Neural cell (in vitro differentiated cells): ENCODE measurements at regions not wholly inside any gene's neighbourhood (a gene's known extent, or its start where the extent isn't known, plus 50 kb on each side); places are given as distances from the start of the nearest gene placed in this dataset.

Source experiments
- EP300 ChIP-seq: fragments of 450-650 bp; conservative IDR thresholded peaks from 2 replicates; pipeline ENCODE4 v1.6.1; 2014; ENCODE audit warnings: antibody characterized with exemption, mild to moderate bottlenecking, moderate library complexity; ENCODE audit not compliant: poor library complexity, severe bottlenecking
- EZH2 ChIP-seq: fragments of 200-600, 300-800 bp; shearing (Covaris generic), sonication (generic); IDR thresholded peaks from 2 replicates; pipeline ENCODE4 v1.6.1; 2014; ENCODE audit warnings: antibody characterized with exemption, low read length, borderline replicate concordance, mild to moderate bottlenecking; ENCODE audit not compliant: insufficient read depth, poor library complexity, severe bottlenecking
- MXI1 ChIP-seq: fragments of 450-650 bp; conservative IDR thresholded peaks from 2 replicates; pipeline ENCODE4 v1.6.1; 2014; ENCODE audit warnings: antibody characterized with exemption, mild to moderate bottlenecking; ENCODE audit not compliant: poor library complexity, severe bottlenecking
- POLR2AphosphoS5 ChIP-seq: IDR thresholded peaks from 2 replicates; pipeline ENCODE4 v1.6.1; 2012
- RAD21 ChIP-seq: fragments of 450-650 bp; conservative IDR thresholded peaks from 2 replicates; pipeline ENCODE4 v1.6.1; 2014; ENCODE audit warnings: antibody characterized with exemption, mild to moderate bottlenecking, moderate library complexity
- SMC3 ChIP-seq: fragments of 450-650 bp; conservative IDR thresholded peaks from 2 replicates; pipeline ENCODE4 v1.6.1; 2014; ENCODE audit warnings: antibody characterized with exemption, mild to moderate bottlenecking, moderate library complexity; ENCODE audit not compliant: poor library complexity
- TAF1 ChIP-seq: IDR thresholded peaks from 2 replicates; pipeline ENCODE4 v1.6.1; 2012; ENCODE audit warnings: low read depth
- TF ChIP-seq, protein P1 (sequence below): fragments of 450-650 bp; IDR thresholded peaks from 2 replicates; pipeline ENCODE4 v1.5.1; 2014; ENCODE audit warnings: antibody characterized with exemption, mild to moderate bottlenecking, moderate library complexity; ENCODE audit not compliant: poor library complexity, severe bottlenecking
- TF ChIP-seq, protein P2 (sequence below): IDR thresholded peaks from 2 replicates; pipeline ENCODE4 v1.6.1; 2012; ENCODE audit warnings: borderline replicate concordance

DNA sequence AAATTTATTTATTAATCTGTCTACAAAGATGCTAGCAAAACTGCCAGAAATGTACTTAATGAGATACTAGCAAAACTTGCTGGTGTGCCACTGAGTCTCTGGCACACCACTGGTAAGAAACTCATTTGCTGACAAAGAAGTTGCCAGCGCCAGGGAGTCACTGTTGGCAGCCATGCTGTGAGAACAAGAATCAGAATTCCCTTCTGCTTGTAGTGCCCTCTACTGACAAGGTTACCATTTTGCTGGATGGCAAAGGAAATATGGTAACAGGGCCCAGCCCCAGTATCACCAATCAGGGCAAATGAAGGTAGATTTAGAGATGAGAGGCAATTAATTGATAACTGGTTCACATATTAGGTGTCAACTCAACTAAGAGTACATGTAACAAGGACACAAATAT, 750.1 kb upstream of the ADGRL3 start:
- TF ChIP-seq POLR2AphosphoS5 (no peak), RAD21 (no peak), EP300 (no peak), TAF1 (no peak), EZH2 (no peak), MXI1 (no peak), SMC3 (no peak)
- TF ChIP-seq, protein P1, sequence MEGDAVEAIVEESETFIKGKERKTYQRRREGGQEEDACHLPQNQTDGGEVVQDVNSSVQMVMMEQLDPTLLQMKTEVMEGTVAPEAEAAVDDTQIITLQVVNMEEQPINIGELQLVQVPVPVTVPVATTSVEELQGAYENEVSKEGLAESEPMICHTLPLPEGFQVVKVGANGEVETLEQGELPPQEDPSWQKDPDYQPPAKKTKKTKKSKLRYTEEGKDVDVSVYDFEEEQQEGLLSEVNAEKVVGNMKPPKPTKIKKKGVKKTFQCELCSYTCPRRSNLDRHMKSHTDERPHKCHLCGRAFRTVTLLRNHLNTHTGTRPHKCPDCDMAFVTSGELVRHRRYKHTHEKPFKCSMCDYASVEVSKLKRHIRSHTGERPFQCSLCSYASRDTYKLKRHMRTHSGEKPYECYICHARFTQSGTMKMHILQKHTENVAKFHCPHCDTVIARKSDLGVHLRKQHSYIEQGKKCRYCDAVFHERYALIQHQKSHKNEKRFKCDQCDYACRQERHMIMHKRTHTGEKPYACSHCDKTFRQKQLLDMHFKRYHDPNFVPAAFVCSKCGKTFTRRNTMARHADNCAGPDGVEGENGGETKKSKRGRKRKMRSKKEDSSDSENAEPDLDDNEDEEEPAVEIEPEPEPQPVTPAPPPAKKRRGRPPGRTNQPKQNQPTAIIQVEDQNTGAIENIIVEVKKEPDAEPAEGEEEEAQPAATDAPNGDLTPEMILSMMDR: no peak
- TF ChIP-seq, protein P2, sequence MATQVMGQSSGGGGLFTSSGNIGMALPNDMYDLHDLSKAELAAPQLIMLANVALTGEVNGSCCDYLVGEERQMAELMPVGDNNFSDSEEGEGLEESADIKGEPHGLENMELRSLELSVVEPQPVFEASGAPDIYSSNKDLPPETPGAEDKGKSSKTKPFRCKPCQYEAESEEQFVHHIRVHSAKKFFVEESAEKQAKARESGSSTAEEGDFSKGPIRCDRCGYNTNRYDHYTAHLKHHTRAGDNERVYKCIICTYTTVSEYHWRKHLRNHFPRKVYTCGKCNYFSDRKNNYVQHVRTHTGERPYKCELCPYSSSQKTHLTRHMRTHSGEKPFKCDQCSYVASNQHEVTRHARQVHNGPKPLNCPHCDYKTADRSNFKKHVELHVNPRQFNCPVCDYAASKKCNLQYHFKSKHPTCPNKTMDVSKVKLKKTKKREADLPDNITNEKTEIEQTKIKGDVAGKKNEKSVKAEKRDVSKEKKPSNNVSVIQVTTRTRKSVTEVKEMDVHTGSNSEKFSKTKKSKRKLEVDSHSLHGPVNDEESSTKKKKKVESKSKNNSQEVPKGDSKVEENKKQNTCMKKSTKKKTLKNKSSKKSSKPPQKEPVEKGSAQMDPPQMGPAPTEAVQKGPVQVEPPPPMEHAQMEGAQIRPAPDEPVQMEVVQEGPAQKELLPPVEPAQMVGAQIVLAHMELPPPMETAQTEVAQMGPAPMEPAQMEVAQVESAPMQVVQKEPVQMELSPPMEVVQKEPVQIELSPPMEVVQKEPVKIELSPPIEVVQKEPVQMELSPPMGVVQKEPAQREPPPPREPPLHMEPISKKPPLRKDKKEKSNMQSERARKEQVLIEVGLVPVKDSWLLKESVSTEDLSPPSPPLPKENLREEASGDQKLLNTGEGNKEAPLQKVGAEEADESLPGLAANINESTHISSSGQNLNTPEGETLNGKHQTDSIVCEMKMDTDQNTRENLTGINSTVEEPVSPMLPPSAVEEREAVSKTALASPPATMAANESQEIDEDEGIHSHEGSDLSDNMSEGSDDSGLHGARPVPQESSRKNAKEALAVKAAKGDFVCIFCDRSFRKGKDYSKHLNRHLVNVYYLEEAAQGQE: no peak
